Panc1 (cell line): ENCODE measurements at regions not wholly inside any gene's neighbourhood (a gene's known extent, or its start where the extent isn't known, plus 50 kb on each side); places are given as distances from the start of the nearest gene placed in this dataset.

ENCODE experiments used
- ATAC-seq: fragments of 200-7000 bp; cut with Tn5 transposase; 2 replicates; pipeline ENCODE4 v1.9.1; 2020; ENCODE audit warnings: mild to moderate bottlenecking, moderate library complexity
- BruUV-seq: library from RNA; stranded (reverse); fragments of 400-500 nt; replicated peaks from 2 replicates; lab custom pipeline; 2021; lab: Mats Ljungman, UMichigan
- CTCF ChIA-PET: fragments of 300-600 bp; sonication (Branson Sonifier 250); formaldehyde crosslinking; loops from one replicate; lab custom pipeline; 2022; ENCODE audit warnings: antibody characterized with exemption; lab: Charles Lee
- POLR2A ChIA-PET: fragments of 300-600 bp; sonication (Branson Sonifier 250); formaldehyde crosslinking; loops from one replicate; lab custom pipeline; 2022; ENCODE audit warnings: antibody characterized with exemption; lab: Charles Lee
- DNase-seq: peaks from one replicate; pipeline ENCODE4 v3.0.0-alpha.2; 2010; ENCODE audit warnings: low read depth, low spot score
- H3K27ac ChIP-seq: 2 replicates; pipeline ENCODE4 v1.5.1; 2011; ENCODE audit warnings: mild to moderate bottlenecking, low read length, inconsistent platforms
- H3K27me3 ChIP-seq: fragments of 200-500 bp; sonication (Bioruptor generic); 2 replicates; pipeline ENCODE4 v1.6.0; 2014; ENCODE audit warnings: low read length, inconsistent platforms; ENCODE audit not compliant: control insufficient read depth, insufficient read depth
- H3K36me3 ChIP-seq: fragments of 200-500 bp; sonication (Bioruptor generic); 2 replicates; pipeline ENCODE4 v1.5.1; 2014; ENCODE audit warnings: inconsistent platforms, mild to moderate bottlenecking, low read length, moderate library complexity; ENCODE audit not compliant: control insufficient read depth, insufficient read depth
- H3K4me1 ChIP-seq: 2 replicates; pipeline ENCODE4 v1.5.1; 2011; ENCODE audit warnings: inconsistent platforms, mild to moderate bottlenecking, low read length, moderate library complexity; ENCODE audit not compliant: control insufficient read depth, insufficient read depth
- H3K4me3 ChIP-seq, 2 experiments: 2 replicates each; pipeline ENCODE4 v1.5.1; 2011 to 2012; ENCODE audit warnings: low read depth in 2 of 2, low read length in 2 of 2, mild to moderate bottlenecking in 2 of 2, inconsistent platforms in 1 of 2, moderate library complexity in 1 of 2
- H3K9me3 ChIP-seq: fragments of 200-500 bp; sonication (Bioruptor generic); 2 replicates; pipeline ENCODE4 v1.5.1; 2014; ENCODE audit warnings: low read depth, mild to moderate bottlenecking, inconsistent platforms, low read length, moderate library complexity; ENCODE audit not compliant: control insufficient read depth, insufficient read depth
- CTCF ChIP-seq: fragments of 450-650 bp; IDR thresholded peaks from 2 replicates; pipeline ENCODE4 v1.5.1; 2017; ENCODE audit warnings: mild to moderate bottlenecking
- POLR2AphosphoS5 ChIP-seq: IDR thresholded peaks from 2 replicates; pipeline ENCODE4 v1.6.1; 2012; ENCODE audit warnings: mild to moderate bottlenecking, low read depth, low read length, moderate library complexity
- REST ChIP-seq, 2 experiments: IDR thresholded peaks; 2 replicates each; pipeline ENCODE4 v1.6.1; 2011 to 2012; ENCODE audit warnings: low read depth in 2 of 2, control low read depth in 1 of 2, low read length in 1 of 2, mild to moderate bottlenecking in 1 of 2, moderate library complexity in 1 of 2; ENCODE audit not compliant: insufficient read depth in 1 of 2
- SIN3A ChIP-seq: IDR thresholded peaks from 2 replicates; pipeline ENCODE4 v1.6.1; 2012; ENCODE audit warnings: low read depth, mild to moderate bottlenecking, low read length, moderate library complexity, borderline replicate concordance; ENCODE audit not compliant: insufficient read depth
- TCF7L2 ChIP-seq: IDR thresholded peaks from 2 replicates; pipeline ENCODE4 v1.6.1; 2011; ENCODE audit warnings: mild to moderate bottlenecking, low read depth, low read length, inconsistent platforms
- in situ Hi-C: cut with HindIII; loops from 2 replicates; pipeline ENCODE4 v1.10.0; 2016; ENCODE audit warnings: low sequenced_read_pairs, low pct_unique_long_range_greater_than_20kb
- intact Hi-C: fragments of 100-400 bp; cut with micrococcal nuclease; formaldehyde crosslinking; loops from one replicate; pipeline ENCODE4 v1.10.0; 2022; ENCODE audit not compliant: unreplicated experiment

DNA sequence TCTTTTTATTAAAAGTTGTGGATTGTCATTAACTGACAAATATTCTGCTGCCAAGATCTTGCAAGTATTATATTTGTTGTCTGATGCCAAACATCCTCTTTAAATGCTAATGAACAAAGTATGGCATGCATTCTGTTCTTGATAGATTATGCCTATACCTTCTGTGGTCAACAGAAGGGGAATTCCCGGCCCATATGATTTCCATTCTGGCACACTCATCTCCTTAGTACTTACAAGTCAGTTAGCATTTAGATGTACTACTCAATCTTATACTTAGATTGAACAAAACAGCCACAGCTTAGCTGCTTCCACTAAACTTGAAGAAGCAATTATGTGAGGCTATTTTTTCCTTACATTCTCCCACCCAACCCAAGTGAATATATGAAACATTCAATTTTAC is 246.1 kb upstream of the DACH1 start:
- Histone ChIP-seq H3K36me3 (no peaks in the 10 kb centered on the region), H3K4me3 (no peak overlapping the region), H3K4me1 (no peaks in the 10 kb centered on the region), H3K9me3 (no peaks in the 10 kb centered on the region), H3K27ac (no peak overlapping the region), H3K27me3 (no peaks in the 10 kb centered on the region)
- ChIA-PET POLR2A (no interaction called here), CTCF (no interaction called here)
- no peak for TF ChIP-seq TCF7L2
- TF ChIP-seq REST (IDR thresholded peaks at IDR 0.05; ENCODE audit: insufficient read depth in 1 of 2, low read depth in 2 of 2, low read length in 1 of 2), result no peak
- TF ChIP-seq SIN3A, result no peak
- no peak for TF ChIP-seq CTCF
- TF ChIP-seq POLR2AphosphoS5, result no peak
- DNase-seq (no peak), ATAC-seq (no peak)
- BruUV-seq, result no TSS peak
- in situ Hi-C loops, result no loop called here
- intact Hi-C loops, result no loop called here

- no peak for DNase-seq
- intact Hi-C loops (no loop called here), in situ Hi-C loops (no loop called here)
- Histone ChIP-seq H3K4me3 (no peak overlapping the region), H3K27me3 (no peaks in the 10 kb centered on the region), H3K27ac (no peak overlapping the region), H3K9me3 (no peaks in the 10 kb centered on the region), H3K4me1 (no peaks in the 10 kb centered on the region), H3K36me3 (no peaks in the 10 kb centered on the region)
- CTCF ChIA-PET, result no interaction called here
- BruUV-seq, result no TSS peak
- no peak for TF ChIP-seq POLR2AphosphoS5
- TF ChIP-seq CTCF, result no peak
- TF ChIP-seq TCF7L2, result no peak
- TF ChIP-seq REST (IDR thresholded peaks at IDR 0.05; ENCODE audit: insufficient read depth in 1 of 2, low read depth in 2 of 2, low read length in 1 of 2), result no peak
- no peak for TF ChIP-seq SIN3A
- POLR2A ChIA-PET, result no interaction called here
- ATAC-seq, result no peak
Observed at GRCh38 chr13:72112216-72112615, 245.2 kb upstream of the DACH1 start.
